Testis (tissue), 2 donors: ENCODE measurements at regions not wholly inside any gene's neighbourhood (a gene's known extent, or its start where the extent isn't known, plus 50 kb on each side); places are given as distances from the start of the nearest gene placed in this dataset.
A peak's percentile ranks its signal among the peaks of the same experiment; 100 is the strongest.

Source experiments
- DNase-seq: peaks from one replicate; pipeline ENCODE4 v3.0.0-alpha.2; 2019
- H3K27ac ChIP-seq, 2 donors: fragments of 200-600 bp; sonication (generic); one replicate each; pipeline ENCODE4 v1.5.1; 2019
- H3K27me3 ChIP-seq: fragments of 200-600 bp; sonication (generic); one replicate; pipeline ENCODE4 v1.5.1; 2019
- H3K36me3 ChIP-seq: fragments of 200-600 bp; sonication (generic); one replicate; pipeline ENCODE4 v1.5.1; 2017; ENCODE audit warnings: low read depth; ENCODE audit errors: missing control alignments
- H3K4me1 ChIP-seq: fragments of 200-600 bp; sonication (generic); one replicate; pipeline ENCODE4 v1.5.1; 2019
- H3K4me3 ChIP-seq, 2 donors: fragments of 200-600 bp; sonication (generic); one replicate each; pipeline ENCODE4 v1.5.1; 2017 to 2019
- H3K9me3 ChIP-seq: fragments of 200-600 bp; sonication (generic); one replicate; pipeline ENCODE4 v1.5.1; 2017
- POLR2A ChIP-seq: fragments of 450-650 bp; IDR thresholded peaks from one replicate; pipeline ENCODE4 v1.6.1; 2017; ENCODE audit warnings: antibody characterized with exemption, mild to moderate bottlenecking, moderate library complexity
- WGBS, 2 donors: methylation state at CpG; one replicate each; pipeline ENCODE4 v1.1.5; 2018; 5-methylcytosine and 5-hydroxymethylcytosine counted together
- intact Hi-C: fragments of 100-400 bp; cut with DNase I; formaldehyde crosslinking; loops from one replicate; pipeline ENCODE4 v1.15.1; 2023; ENCODE audit warnings: low total_unique reads
- TF ChIP-seq, protein P1 (sequence below), 3 experiments: fragments of 450-650 bp in 2 of 3; fragments of 200-600 bp in 1 of 3; sonication (generic) in 1 of 3; IDR thresholded peaks; one replicate each; pipeline ENCODE4 v1.5.1; 2016 to 2019; ENCODE audit warnings: antibody characterized with exemption in 3 of 3, mild to moderate bottlenecking in 2 of 3, moderate library complexity in 1 of 3

DNA sequence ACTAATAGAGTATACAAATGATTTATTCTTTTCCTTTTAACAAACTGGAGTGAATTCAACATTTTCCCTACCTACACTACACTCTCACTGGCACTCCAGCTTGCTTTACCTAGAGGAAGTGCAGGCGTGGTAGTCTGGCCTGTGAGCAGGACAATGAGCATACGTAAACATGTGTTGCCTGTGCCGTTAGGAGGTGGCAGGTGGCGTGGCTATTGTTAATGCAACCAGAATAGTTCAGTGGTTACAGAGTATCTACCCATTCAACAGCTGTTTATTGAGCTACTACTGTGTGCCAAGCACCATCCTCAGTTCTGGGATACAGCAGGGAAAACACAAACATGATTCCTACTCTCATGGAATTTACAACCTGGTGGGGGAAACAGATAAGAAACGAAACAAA lies 299.7 kb upstream of the KAZN start:
- no peaks in the 10 kb centered on the region for H3K4me1 ChIP-seq
- no peak for DNase-seq
- no peaks in the 10 kb centered on the region for H3K27me3 ChIP-seq
- no peaks in the 10 kb centered on the region for H3K9me3 ChIP-seq
- intact Hi-C loops, result no loop called here
- WGBS, 2 donors, result 85 to 91% methylated on average over 5 of the region's 5 CpGs
- no peaks in the 10 kb centered on the region for H3K36me3 ChIP-seq
- H3K27ac ChIP-seq, result no peak overlapping the region
- TF ChIP-seq, protein P1, sequence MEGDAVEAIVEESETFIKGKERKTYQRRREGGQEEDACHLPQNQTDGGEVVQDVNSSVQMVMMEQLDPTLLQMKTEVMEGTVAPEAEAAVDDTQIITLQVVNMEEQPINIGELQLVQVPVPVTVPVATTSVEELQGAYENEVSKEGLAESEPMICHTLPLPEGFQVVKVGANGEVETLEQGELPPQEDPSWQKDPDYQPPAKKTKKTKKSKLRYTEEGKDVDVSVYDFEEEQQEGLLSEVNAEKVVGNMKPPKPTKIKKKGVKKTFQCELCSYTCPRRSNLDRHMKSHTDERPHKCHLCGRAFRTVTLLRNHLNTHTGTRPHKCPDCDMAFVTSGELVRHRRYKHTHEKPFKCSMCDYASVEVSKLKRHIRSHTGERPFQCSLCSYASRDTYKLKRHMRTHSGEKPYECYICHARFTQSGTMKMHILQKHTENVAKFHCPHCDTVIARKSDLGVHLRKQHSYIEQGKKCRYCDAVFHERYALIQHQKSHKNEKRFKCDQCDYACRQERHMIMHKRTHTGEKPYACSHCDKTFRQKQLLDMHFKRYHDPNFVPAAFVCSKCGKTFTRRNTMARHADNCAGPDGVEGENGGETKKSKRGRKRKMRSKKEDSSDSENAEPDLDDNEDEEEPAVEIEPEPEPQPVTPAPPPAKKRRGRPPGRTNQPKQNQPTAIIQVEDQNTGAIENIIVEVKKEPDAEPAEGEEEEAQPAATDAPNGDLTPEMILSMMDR (IDR thresholded peaks at IDR 0.05), result no peak
- TF ChIP-seq POLR2A, result no peak
- no peak overlapping the region for H3K4me3 ChIP-seq

DNA sequence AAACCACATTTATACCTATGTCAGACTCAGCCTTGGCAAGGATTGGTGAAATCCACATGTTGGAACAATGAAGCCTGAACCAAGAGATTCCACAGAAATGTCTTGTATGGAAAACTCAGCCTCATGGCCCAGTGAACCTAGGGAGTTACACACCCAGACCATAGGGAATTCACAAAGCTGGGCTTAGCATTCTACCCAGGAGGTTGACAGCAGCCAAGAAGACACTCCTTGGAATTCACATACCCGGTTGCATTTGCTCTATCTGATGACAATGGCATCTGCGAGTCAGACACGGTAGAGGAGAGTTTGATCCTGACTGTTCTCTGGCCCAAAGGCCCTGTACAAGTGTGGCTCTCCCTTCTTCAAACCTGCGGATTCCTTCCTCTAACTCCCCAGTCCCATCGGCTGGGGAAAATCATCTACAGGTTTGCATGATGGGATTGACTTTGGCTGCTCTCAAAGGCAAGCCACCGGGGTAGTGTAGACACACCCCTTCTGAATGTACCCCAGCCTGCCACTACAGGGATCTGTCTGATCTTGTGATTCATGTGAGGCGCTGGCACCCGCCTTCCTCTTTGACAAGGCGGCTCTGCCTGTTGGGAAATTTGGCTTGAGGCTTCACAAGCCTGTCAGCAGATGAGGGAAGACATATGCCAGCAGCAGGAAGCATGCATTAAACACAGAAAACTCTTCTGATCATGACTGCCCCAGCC lies 297.3 kb upstream of the KAZN start:
- DNase-seq, result no peak
- H3K4me1 ChIP-seq, result peaks cover 13% of the 10 kb centered on the region
- WGBS, 2 donors, result 79 to 80% methylated on average over 2 to 9 of the region's 9 CpGs
- no peaks in the 10 kb centered on the region for H3K9me3 ChIP-seq
- H3K27me3 ChIP-seq, result no peaks in the 10 kb centered on the region
- no peak overlapping the region for H3K27ac ChIP-seq
- intact Hi-C loops, result no loop called here
- TF ChIP-seq, protein P1 (IDR thresholded peaks at IDR 0.05), result no peak
- TF ChIP-seq POLR2A, result no peak
- H3K4me3 ChIP-seq, result no peak overlapping the region
- no peaks in the 10 kb centered on the region for H3K36me3 ChIP-seq

DNA sequence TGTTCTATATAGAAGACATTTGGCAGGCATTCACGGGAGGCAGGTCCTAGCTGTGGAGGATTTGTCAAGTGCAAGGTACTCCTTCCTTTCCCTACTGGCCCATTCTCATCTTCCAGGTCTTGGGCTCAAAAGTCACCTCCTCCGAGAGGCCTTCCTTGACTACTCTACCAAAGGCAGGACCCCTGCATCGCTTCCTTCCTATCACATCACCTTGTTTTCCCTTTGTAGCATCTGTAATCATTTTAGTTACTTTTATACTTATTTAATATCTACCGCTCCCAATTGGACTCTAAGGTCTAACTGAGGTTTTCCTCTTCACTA lies 296.8 kb upstream of the KAZN start:
- H3K27ac ChIP-seq, result no peak overlapping the region
- H3K36me3 ChIP-seq, result no peaks in the 10 kb centered on the region
- intact Hi-C loops, result no loop called here
- 84 to 91% methylated on average over 4 of the region's 4 CpGs for WGBS, 2 donors
- peaks cover 13% of the 10 kb centered on the region for H3K4me1 ChIP-seq
- no peaks in the 10 kb centered on the region for H3K9me3 ChIP-seq
- H3K27me3 ChIP-seq, result no peaks in the 10 kb centered on the region
- H3K4me3 ChIP-seq, result no peak overlapping the region
- TF ChIP-seq POLR2A, result no peak
- TF ChIP-seq, protein P1 (IDR thresholded peaks at IDR 0.05), result no peak
- no peak for DNase-seq

GRCh38 chr1:14302025-14302424 lies 296.5 kb upstream of the KAZN start:
- intact Hi-C loops, result no loop called here
- WGBS, 2 donors, result 86 to 88% methylated on average over 3 of the region's 3 CpGs
- DNase-seq, result no peak
- Histone ChIP-seq H3K4me3 (no peak overlapping the region), H3K9me3 (no peaks in the 10 kb centered on the region), H3K27me3 (no peaks in the 10 kb centered on the region), H3K27ac (no peak overlapping the region), H3K36me3 (no peaks in the 10 kb centered on the region), H3K4me1 (peaks cover 13% of the 10 kb centered on the region)
- TF ChIP-seq POLR2A, result no peak
- TF ChIP-seq, protein P1 (IDR thresholded peaks at IDR 0.05), result no peak

DNA sequence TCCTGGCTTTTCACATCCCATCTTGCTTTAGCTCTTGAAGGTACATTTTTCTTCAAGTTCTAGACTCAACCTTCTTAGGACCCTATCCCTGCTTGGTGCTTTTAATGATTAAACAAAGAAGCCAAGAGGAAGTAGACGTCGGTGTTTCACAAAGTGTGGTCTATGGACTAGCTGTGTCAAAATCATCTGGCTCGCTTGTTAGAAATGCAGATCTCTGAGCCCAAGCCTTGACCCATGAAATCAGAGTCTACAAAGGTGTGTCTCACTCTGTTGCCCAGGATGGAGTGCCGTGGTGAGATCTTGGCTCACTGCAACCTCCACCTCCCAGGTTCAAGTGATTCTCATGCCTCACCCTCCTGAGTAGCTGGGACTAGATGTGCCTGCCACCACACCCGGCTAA lies 295.5 kb upstream of the KAZN start:
- intact Hi-C loops, result no loop called here
- WGBS, 2 donors, result 91 to 98% methylated on average over 4 to 5 of the region's 5 CpGs
- no peaks in the 10 kb centered on the region for H3K36me3 ChIP-seq
- TF ChIP-seq POLR2A, result no peak
- TF ChIP-seq, protein P1 (IDR thresholded peaks at IDR 0.05), result no peak
- no peaks in the 10 kb centered on the region for H3K9me3 ChIP-seq
- H3K4me1 ChIP-seq, result peaks cover 13% of the 10 kb centered on the region
- no peak for DNase-seq
- H3K4me3 ChIP-seq, result no peak overlapping the region
- H3K27me3 ChIP-seq, result no peaks in the 10 kb centered on the region
- H3K27ac ChIP-seq, result peak overlapping the region in 1 of 2 donors; percentile 42
